Skeletal muscle cell (primary cell): ENCODE measurements at regions not wholly inside any gene's neighbourhood (a gene's known extent, or its start where the extent isn't known, plus 50 kb on each side); places are given as distances from the start of the nearest gene placed in this dataset.
A peak's percentile ranks its signal among the peaks of the same experiment; 100 is the strongest.
"Not testable (repeated sequence)": the region's sequence is repeated elsewhere in the genome, so short reads cannot be mapped to it uniquely, and the experiment has no call there.

Source experiments
- DNase-seq: peaks from one replicate; pipeline ENCODE4 v3.0.0-alpha.2; 2010; ENCODE audit warnings: low read depth
- H3K4me3 ChIP-seq: 2 replicates; pipeline ENCODE4 v1.5.1; 2011; ENCODE audit warnings: low read depth, mild to moderate bottlenecking, control low read depth, low read length, moderate library complexity

GRCh38 chr1:221264848-221265247, 385.6 kb downstream of the HLX start:
- peak; percentile 70 for DNase-seq
- no peak overlapping the region for H3K4me3 ChIP-seq

DNA sequence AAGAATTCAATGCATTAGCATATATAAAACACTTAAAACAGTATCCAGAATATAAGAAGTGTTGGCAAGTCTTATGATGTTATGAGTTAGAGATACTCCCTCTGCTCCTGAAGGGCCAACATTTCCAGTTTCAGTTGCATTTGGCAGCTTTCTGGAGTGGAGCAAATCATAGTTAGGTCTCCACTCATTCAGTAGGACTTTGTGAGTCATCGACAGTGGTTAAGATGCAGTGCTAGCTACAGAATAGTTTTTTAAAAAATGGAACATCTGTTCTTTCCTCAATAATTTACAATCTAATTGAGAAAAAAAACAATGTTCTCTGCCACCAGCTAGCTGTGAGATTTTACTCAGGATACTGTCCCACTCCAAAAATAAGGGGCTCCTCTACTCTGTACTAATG, 389.1 kb downstream of the HLX start:
- DNase-seq: peak; percentile 84
- H3K4me3 ChIP-seq: no peak overlapping the region

DNA sequence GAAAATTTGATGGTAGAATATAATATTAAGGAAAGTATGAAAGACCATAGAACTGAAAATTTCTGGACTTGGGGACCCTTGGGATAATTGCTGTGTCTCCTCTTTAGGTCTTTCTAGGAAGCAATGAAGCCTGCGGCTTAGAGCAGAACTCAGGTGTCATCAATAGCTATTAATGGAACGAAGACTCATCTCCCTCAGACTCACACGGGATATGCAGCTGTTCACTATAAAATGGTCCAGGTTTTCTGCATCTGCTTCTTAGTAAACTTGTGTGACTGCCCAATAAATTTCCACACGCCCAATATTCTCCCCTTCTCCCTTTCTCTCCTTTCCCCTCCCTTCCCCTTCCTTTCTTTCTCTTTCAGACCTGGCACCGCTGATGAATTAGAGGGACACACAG, 392.5 kb downstream of the HLX start:
- H3K4me3 ChIP-seq: no peak overlapping the region
- no peak for DNase-seq

GRCh38 chr1:221272940-221273339, 393.7 kb downstream of the HLX start:
- DNase-seq: no peak
- H3K4me3 ChIP-seq: no peak overlapping the region

DNA sequence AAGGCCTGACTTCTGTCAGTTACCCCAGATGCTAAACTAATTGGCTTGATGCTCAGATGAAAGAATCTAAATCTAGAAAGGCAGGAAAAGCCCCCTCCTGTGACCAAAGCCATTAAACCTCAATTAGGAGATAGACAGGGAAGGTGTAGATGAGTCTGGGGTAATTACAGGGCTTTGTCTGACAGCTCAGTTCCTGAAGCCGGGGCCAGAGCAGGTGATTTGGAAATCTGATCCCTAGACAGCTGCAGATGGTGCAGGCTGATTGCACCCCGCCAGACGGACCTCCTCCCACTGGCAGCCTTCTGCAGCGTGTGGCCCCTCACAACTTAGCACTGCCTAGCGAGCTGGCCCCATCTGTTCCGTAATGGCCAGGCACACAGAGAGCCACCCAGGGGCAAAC, 395.1 kb downstream of the HLX start:
- no peak for DNase-seq
- no peak overlapping the region for H3K4me3 ChIP-seq

GRCh38 chr1:221276896-221277409, 397.7 kb downstream of the HLX start:
- DNase-seq: peak; percentile 41

GRCh38 chr1:221279146-221279545, 399.9 kb downstream of the HLX start:
- DNase-seq: no peak
- H3K4me3 ChIP-seq: no peak overlapping the region

More at GRCh38 chr1:221276896-221277409, 397.7 kb downstream of the HLX start:
- no peak overlapping the region for H3K4me3 ChIP-seq

DNA sequence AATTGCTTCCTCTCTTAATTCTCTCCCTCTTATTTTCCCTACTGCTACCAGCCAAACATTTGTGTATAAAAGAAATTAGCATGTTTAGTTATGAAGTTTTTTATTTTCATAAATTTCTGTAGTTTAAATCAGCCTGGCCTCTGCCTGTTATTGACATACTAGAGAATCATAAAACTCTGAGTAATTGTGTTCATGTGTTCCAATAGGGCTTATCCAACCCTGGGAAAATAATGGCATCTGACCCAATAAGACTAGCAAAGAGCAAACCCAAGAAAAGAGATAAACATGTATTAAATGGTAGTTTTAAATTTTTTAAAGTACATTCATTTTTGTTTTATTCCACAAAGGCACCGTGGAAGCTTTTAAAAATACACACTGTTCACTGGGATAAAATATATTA, 404.3 kb downstream of the HLX start:
- no peak for DNase-seq
- no peak overlapping the region for H3K4me3 ChIP-seq

GRCh38 chr1:221284028-221284427, 404.8 kb downstream of the HLX start:
- H3K4me3 ChIP-seq: no peak overlapping the region
- peak; percentile 97 for DNase-seq

DNA sequence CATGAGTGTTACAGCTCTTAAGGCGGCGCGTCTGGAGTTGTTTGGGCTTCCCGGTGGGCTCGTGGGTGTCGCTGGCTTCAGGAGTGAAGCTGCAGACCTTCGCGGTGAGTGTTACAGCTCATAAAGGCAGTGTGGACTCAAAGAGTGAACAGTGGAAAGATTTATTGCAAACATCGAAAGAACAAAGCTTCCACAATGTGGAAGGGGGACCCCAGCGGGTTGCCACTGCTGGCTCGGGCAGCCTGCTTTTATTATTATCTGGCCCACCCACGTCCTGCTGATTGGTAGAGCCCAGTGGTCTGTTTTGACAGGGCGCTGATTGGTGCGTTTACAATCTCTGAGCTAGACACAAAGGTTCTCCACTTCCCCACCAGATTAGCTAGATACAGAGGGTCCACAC, 405.7 kb downstream of the HLX start:
- not testable (repeated sequence) for H3K4me3 ChIP-seq, DNase-seq

GRCh38 chr1:221285458-221286210, 406.4 kb downstream of the HLX start:
- DNase-seq, H3K4me3 ChIP-seq: not testable (repeated sequence)

DNA sequence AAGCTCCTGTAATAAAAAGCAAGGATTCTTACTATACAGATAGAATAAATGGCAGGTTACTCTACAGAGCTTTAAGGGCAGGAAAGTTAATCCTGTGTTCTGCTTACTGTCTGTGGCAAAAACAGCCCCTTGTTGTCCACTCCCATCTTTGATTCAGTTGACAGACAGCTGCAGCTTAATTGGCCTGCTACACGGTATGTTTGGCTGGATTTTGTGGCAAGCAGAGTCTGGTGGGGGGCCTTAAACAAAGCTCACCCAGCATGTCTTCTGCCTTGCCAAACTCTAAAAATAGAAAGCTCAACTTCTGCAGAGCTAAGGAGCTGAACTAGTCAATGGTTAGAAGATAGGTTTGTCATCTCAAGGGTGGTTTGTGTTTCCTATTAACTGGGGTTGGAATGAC, 407.2 kb downstream of the HLX start:
- no peak for DNase-seq
- H3K4me3 ChIP-seq: no peak overlapping the region

DNA sequence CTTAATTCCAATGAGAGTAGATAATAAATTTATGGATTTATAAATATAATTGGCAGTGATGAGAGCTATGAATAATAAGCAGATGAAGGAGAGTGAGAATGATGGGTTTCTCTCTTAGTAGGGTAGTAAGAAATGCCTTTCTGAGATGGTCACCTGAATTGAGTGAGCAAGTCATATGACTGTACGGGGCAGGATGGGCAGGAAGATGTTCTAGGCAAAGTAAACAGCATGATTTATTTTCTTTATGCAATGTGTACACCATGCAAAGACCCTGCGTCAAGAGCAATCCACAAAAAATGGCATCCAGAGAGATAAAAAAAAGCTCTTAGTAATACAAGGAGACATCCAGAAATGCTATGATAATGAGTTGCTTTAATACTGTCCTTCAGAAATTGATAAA, 409.9 kb downstream of the HLX start:
- no peak for DNase-seq
- no peak overlapping the region for H3K4me3 ChIP-seq

GRCh38 chr1:221290669-221291068, 411.4 kb downstream of the HLX start:
- no peak for DNase-seq
- H3K4me3 ChIP-seq: no peak overlapping the region

GRCh38 chr1:221291113-221291512, 411.9 kb downstream of the HLX start:
- DNase-seq: no peak
- H3K4me3 ChIP-seq: no peak overlapping the region

- no peak overlapping the region for H3K4me3 ChIP-seq
- no peak for DNase-seq
Measured at GRCh38 chr1:221292652-221293051, 413.4 kb downstream of the HLX start.

GRCh38 chr1:221294242-221294641, 415.0 kb downstream of the HLX start:
- DNase-seq: peak; percentile 91
- H3K4me3 ChIP-seq: no peak overlapping the region

DNA sequence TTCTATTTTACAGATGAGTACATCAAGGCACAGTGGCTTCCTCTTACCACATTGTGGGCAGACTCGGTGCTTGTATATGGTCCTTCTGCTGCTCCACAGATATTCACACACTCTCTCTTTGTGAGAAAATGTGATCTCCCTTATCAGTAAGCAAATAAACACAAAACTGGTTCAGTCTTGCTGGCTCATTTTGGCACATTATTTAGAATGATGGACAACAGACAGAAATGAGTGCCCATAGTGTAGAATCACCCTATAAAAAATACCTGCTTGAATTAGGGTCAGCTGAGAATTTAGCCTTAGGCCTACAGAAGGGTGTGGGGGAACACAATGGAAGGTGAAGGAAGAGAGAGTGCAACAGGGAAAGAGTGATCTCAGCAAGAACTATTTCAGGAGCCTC, 423.1 kb downstream of the HLX start:
- DNase-seq: no peak
- H3K4me3 ChIP-seq: no peak overlapping the region

- no peak for DNase-seq
- H3K4me3 ChIP-seq: no peak overlapping the region
Measured at GRCh38 chr1:221302810-221303209, 423.6 kb downstream of the HLX start.

DNA sequence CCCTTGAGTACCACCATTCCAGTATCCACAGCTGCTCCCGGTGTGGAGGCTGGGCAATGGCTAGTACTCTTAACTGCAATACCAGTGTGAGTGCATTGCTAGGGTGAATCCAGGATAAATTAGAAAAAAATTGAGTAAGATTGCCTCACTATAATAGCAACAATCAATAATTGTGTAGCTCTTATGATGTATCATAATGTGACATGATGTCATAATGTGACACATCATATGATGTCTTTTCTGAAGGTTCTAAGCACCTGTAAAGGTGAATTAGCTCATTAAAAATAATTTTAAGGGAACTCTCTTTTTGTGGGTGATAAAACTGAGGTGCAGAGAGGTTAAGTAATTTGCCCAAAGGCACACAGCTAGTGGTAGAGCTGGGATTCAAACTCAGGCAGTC, 424.4 kb downstream of the HLX start:
- no peak overlapping the region for H3K4me3 ChIP-seq
- no peak for DNase-seq

DNA sequence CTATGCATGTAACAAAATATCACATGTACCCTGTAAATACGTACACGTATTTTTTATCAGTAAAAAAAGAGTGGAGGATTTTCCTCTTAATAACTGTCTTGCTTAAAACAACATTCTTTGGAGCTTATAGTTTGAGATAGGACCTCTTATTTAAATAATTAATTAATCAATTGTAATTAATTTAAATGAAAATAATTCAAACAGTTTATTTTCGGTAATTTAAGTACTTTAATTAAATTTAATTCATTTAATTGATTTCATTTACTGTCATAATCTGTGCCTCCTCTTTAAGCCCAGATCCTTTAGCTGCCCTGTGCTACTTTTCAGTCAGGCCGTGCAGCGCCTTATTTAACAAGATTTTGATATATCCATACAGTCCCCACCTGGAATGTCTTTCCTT, 427.0 kb downstream of the HLX start:
- no peak for DNase-seq
- no peak overlapping the region for H3K4me3 ChIP-seq
